ENCODE measurements at regions not wholly inside any gene's neighbourhood (a gene's known extent, or its start where the extent isn't known, plus 50 kb on each side); places are given as distances from the start of the nearest gene placed in this dataset.

DNA sequence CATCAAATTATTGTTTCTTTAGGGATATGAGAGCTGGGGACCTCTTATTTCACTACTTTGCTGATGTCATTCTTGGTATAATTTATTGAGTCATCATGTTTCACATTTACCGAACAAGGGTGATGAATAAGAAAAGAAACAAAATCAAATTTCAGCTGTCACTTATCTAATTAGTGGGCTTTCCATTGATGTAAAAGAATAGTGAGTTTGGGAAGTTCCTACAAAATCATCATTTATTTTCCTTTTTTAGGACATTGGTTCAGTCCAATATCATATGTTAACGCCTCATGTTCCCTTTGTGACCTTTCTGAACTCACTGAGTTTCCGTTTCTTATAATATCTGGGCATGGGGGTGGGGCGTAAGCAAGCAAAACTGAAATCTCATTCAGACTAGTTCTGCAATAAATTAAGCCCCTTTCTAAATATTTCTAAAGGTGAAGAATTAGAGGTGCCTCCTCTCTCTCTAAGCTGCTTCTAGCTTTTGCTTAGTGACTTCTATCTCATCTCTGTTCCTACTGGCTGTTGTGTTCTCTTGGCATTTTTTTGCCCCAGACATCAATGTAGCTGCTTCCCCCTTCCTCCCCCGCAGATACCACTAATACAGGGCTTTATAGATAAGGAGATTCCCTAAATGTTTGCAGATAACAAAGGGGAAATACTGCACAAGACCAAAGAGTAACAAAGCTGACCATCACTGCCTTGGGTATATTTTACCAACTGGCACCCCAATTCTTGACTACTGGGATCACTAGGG lies 238.0 kb upstream of the CTNNB1 start:
- H3K9ac ChIP-seq, result no peak overlapping the region
- no peak overlapping the region for H2AFZ ChIP-seq (ENCODE audit: low read depth)

DNA sequence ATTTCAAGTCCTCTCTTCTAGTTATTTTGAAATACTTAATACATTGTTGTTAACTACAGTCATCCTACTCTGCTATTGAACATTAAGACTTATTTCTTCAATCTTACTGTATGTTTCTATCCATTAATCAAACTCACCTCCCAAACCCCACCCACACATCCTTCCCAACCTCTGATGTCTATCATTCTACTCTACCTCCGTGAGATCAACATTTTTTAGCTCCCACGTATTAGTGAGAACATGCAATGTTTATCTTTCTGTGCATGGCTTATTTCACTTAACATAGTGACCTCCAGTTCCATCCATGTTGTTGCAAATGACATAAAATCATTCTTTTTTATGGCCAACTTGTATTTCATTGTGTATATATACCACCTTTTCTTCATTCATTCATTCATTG lies 236.6 kb upstream of the CTNNB1 start:
- H3K36me3 ChIP-seq (ENCODE audit: insufficient read depth), result no peaks in the 10 kb centered on the region
- TF ChIP-seq, protein P1, sequence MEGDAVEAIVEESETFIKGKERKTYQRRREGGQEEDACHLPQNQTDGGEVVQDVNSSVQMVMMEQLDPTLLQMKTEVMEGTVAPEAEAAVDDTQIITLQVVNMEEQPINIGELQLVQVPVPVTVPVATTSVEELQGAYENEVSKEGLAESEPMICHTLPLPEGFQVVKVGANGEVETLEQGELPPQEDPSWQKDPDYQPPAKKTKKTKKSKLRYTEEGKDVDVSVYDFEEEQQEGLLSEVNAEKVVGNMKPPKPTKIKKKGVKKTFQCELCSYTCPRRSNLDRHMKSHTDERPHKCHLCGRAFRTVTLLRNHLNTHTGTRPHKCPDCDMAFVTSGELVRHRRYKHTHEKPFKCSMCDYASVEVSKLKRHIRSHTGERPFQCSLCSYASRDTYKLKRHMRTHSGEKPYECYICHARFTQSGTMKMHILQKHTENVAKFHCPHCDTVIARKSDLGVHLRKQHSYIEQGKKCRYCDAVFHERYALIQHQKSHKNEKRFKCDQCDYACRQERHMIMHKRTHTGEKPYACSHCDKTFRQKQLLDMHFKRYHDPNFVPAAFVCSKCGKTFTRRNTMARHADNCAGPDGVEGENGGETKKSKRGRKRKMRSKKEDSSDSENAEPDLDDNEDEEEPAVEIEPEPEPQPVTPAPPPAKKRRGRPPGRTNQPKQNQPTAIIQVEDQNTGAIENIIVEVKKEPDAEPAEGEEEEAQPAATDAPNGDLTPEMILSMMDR (conservative IDR thresholded peaks at IDR 0.05; ENCODE audit: low read depth, low read length), result no peak
- no peaks in the 10 kb centered on the region for H3K27me3 ChIP-seq (ENCODE audit: insufficient read depth, low read depth)

More for the DNA sequence above, 238.0 kb upstream of the CTNNB1 start:
- H3K36me3 ChIP-seq (ENCODE audit: insufficient read depth), result no peaks in the 10 kb centered on the region
- H3K27me3 ChIP-seq (ENCODE audit: insufficient read depth, low read depth), result no peaks in the 10 kb centered on the region
- H3K27ac ChIP-seq, result no peak overlapping the region
- no peaks in the 10 kb centered on the region for H4K20me1 ChIP-seq (ENCODE audit: insufficient read depth)
- H3K4me2 ChIP-seq, result no peak overlapping the region
- TF ChIP-seq, protein P1 (conservative IDR thresholded peaks at IDR 0.05; ENCODE audit: low read depth, low read length), result no peak
- no peak overlapping the region for H3K4me3 ChIP-seq (IDR thresholded peaks at IDR 0.05; ENCODE audit: insufficient read depth, low read depth, low read length)
- no peaks in the 10 kb centered on the region for H3K4me1 ChIP-seq (ENCODE audit: low read depth, poor library complexity, severe bottlenecking)
- H3K79me2 ChIP-seq (ENCODE audit: insufficient read depth, low read depth), result no peaks in the 10 kb centered on the region

DNA sequence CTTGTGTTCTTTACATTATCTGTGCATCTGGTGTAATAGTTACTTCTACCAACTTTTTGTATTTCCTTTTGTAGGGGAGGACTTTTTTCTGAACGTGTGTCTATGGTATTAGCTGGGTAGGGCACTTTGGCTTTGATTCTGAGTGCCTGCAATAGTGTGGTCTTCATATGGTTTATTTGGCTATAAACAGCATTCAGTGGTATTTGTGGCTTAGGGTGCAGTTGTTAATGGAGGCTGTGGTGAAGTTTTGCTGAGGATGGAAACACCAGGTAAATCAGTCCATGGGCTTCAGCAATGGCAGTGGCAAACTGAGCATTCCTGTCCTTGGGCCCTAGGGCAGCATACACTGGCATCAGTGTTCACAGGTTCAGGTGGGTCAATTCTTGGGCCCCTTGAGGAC lies 230.6 kb upstream of the CTNNB1 start:
- Histone ChIP-seq H2AFZ (ENCODE audit: low read depth) (peak overlapping the region; percentile 10; the same call in 1 of the 2 replicates), H3K79me2 (ENCODE audit: insufficient read depth, low read depth) (no peaks in the 10 kb centered on the region), H3K27me3 (ENCODE audit: insufficient read depth, low read depth) (no peaks in the 10 kb centered on the region), H3K4me1 (ENCODE audit: low read depth, poor library complexity, severe bottlenecking) (peaks cover 70% of the 10 kb centered on the region), H3K4me2 (peak overlapping the region; percentile 43), H3K4me3 (IDR thresholded peaks at IDR 0.05; ENCODE audit: insufficient read depth, low read depth, low read length) (no peak overlapping the region), H3K9ac (no peak overlapping the region), H3K27ac (peak overlapping the region; percentile 97), H4K20me1 (ENCODE audit: insufficient read depth) (no peaks in the 10 kb centered on the region), H3K36me3 (ENCODE audit: insufficient read depth) (no peaks in the 10 kb centered on the region)
- TF ChIP-seq, protein P1 (conservative IDR thresholded peaks at IDR 0.05; ENCODE audit: low read depth, low read length), result no peak

More for the DNA sequence above, 236.6 kb upstream of the CTNNB1 start:
- H3K4me3 ChIP-seq (IDR thresholded peaks at IDR 0.05; ENCODE audit: insufficient read depth, low read depth, low read length), result no peak overlapping the region
- peaks cover 10% of the 10 kb centered on the region for H3K4me1 ChIP-seq (ENCODE audit: low read depth, poor library complexity, severe bottlenecking)
- H3K27ac ChIP-seq, result no peak overlapping the region
- no peak overlapping the region for H2AFZ ChIP-seq (ENCODE audit: low read depth)
- no peak overlapping the region for H3K9ac ChIP-seq
- no peak overlapping the region for H3K4me2 ChIP-seq
- H4K20me1 ChIP-seq (ENCODE audit: insufficient read depth), result no peaks in the 10 kb centered on the region
- H3K79me2 ChIP-seq (ENCODE audit: insufficient read depth, low read depth), result no peaks in the 10 kb centered on the region

DNA sequence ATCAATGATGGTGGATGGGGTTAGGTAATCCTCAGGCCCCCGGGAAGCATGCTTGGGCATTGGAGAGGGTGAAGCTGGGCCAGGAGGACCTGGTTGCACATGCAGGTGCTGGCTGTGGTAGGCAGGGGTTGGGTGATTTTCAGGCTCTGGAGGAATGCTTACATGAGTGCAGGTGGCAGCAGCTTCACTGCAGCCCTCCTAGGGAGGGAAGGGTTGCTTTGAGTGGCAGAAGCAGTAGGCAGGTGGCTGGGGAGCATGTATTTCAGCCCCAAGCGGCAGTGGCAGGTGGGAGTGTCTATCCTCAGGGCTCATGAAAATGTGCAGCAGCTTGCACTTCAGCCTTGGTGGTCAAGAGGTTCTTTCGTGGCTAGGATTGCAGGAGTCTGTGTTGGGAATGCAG lies 230.0 kb upstream of the CTNNB1 start:
- peak overlapping the region; percentile 43; the same call in 1 of the 2 replicates for H3K4me2 ChIP-seq
- no peak overlapping the region; the same call in 1 of the 2 replicates for H3K9ac ChIP-seq
- H3K79me2 ChIP-seq (ENCODE audit: insufficient read depth, low read depth), result no peaks in the 10 kb centered on the region
- H3K27me3 ChIP-seq (ENCODE audit: insufficient read depth, low read depth), result no peaks in the 10 kb centered on the region
- H3K4me1 ChIP-seq (ENCODE audit: low read depth, poor library complexity, severe bottlenecking), result peaks cover 70% of the 10 kb centered on the region
- no peaks in the 10 kb centered on the region for H3K36me3 ChIP-seq (ENCODE audit: insufficient read depth)
- TF ChIP-seq, protein P1 (conservative IDR thresholded peaks at IDR 0.05; ENCODE audit: low read depth, low read length), result no peak
- no peak overlapping the region for H3K4me3 ChIP-seq (IDR thresholded peaks at IDR 0.05; ENCODE audit: insufficient read depth, low read depth, low read length)
- H3K27ac ChIP-seq, result peak overlapping the region; percentile 97
- H2AFZ ChIP-seq (ENCODE audit: low read depth), result peak overlapping the region; percentile 22; the same call in 1 of the 2 replicates
- H4K20me1 ChIP-seq (ENCODE audit: insufficient read depth), result no peaks in the 10 kb centered on the region

Data from KMS-11 (cell line).